ENCODE measurements at regions not wholly inside any gene's neighbourhood (a gene's known extent, or its start where the extent isn't known, plus 50 kb on each side); places are given as distances from the start of the nearest gene placed in this dataset.

DNA sequence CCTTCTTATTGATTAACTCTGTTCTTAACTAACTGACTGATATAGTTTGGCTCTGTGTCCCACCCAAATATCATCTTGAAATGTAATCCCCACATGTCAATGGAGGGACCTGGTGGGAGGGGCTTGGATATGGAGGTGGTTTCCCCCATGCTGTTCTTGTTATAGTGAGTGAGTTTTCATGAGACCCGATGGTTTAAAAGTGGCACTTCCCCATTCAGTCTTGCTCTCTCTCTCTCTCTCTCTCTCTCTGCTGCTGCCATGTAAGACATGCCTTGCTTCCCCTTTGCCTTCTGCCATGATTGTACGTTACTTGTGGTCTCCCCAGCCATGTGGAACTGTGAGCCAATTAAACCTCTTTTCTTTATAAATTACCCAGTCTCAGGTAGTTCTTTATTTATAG lies 81.8 kb upstream of the SPACA1 start:
- H3K4me3 ChIP-seq (ENCODE audit: low read length in 2 of 2): no peak overlapping the region
- no peaks in the 10 kb centered on the region for H3K4me1 ChIP-seq (ENCODE audit: control insufficient read depth in 2 of 2, insufficient read depth in 2 of 2, low read length in 2 of 2)
- no peaks in the 10 kb centered on the region for H3K9me3 ChIP-seq (ENCODE audit: control insufficient read depth in 2 of 2, low read length in 2 of 2)
- H3K27me3 ChIP-seq (ENCODE audit: control insufficient read depth in 2 of 2, insufficient read depth in 2 of 2, low read length in 2 of 2): peaks cover 0 to 2% of the 10 kb centered on the region in 2 donors
- no peaks in the 10 kb centered on the region for H3K36me3 ChIP-seq (ENCODE audit: control insufficient read depth in 2 of 2, insufficient read depth in 2 of 2, low read length in 2 of 2)
- no peak overlapping the region for H3K27ac ChIP-seq (ENCODE audit: low read depth in 2 of 2, low read length in 2 of 2)
- H3K9ac ChIP-seq (ENCODE audit: low read depth in 1 of 2, low read length in 2 of 2): no peak overlapping the region

DNA sequence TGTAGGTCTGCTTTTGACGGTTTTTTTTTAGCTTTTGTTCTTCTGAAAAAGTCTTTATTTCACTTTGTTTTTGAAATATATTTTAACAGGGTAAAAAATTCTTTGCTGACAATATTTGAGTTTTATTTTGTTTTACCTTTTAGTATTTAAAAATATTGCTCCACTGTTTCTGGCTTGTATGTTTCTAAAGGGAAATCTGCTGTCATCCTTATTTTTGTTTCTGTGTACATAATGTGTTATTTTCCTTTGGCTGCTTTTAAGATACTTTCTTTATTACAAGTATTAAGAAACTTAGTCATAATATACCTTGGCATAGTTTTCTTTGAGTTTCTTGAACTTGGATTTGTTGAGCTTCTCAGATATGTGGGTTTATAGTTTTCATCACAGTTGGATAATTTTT lies 88.6 kb upstream of the SPACA1 start:
- Histone ChIP-seq H3K27ac (ENCODE audit: low read depth in 2 of 2, low read length in 2 of 2) (no peak overlapping the region), H3K9me3 (ENCODE audit: control insufficient read depth in 2 of 2, low read length in 2 of 2) (no peaks in the 10 kb centered on the region), H3K36me3 (ENCODE audit: control insufficient read depth in 2 of 2, insufficient read depth in 2 of 2, low read length in 2 of 2) (no peaks in the 10 kb centered on the region), H3K9ac (ENCODE audit: low read depth in 1 of 2, low read length in 2 of 2) (no peak overlapping the region), H3K4me3 (ENCODE audit: low read length in 2 of 2) (no peak overlapping the region), H3K27me3 (ENCODE audit: control insufficient read depth in 2 of 2, insufficient read depth in 2 of 2, low read length in 2 of 2) (no peaks in the 10 kb centered on the region), H3K4me1 (ENCODE audit: control insufficient read depth in 2 of 2, insufficient read depth in 2 of 2, low read length in 2 of 2) (no peaks in the 10 kb centered on the region)

DNA sequence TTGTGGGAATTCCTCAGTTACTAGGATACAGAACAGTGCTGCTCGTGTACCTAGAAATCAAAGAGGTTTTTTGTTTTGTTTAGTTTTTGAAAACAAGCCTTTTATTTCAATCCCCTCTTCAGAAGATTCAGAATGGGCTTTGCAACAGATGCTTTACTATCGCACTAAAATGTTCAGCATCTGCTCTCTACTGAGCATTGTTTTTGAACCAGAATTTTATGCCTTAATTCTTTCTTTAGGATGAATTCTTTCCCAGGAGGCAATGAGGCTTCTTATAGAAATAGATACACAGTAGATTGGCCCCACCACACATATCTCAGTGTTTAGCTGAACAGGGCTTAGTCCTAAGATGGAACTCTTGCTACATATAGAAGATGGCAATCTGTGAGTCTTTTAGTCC lies 95.9 kb upstream of the SPACA1 start:
- Histone ChIP-seq H3K9ac (ENCODE audit: low read depth in 1 of 2, low read length in 2 of 2) (no peak overlapping the region), H3K36me3 (ENCODE audit: control insufficient read depth in 2 of 2, insufficient read depth in 2 of 2, low read length in 2 of 2) (no peaks in the 10 kb centered on the region), H3K4me1 (ENCODE audit: control insufficient read depth in 2 of 2, insufficient read depth in 2 of 2, low read length in 2 of 2) (no peaks in the 10 kb centered on the region), H3K27ac (ENCODE audit: low read depth in 2 of 2, low read length in 2 of 2) (no peak overlapping the region), H3K27me3 (ENCODE audit: control insufficient read depth in 2 of 2, insufficient read depth in 2 of 2, low read length in 2 of 2) (no peaks in the 10 kb centered on the region), H3K9me3 (ENCODE audit: control insufficient read depth in 2 of 2, low read length in 2 of 2) (no peaks in the 10 kb centered on the region), H3K4me3 (ENCODE audit: low read length in 2 of 2) (no peak overlapping the region)

DNA sequence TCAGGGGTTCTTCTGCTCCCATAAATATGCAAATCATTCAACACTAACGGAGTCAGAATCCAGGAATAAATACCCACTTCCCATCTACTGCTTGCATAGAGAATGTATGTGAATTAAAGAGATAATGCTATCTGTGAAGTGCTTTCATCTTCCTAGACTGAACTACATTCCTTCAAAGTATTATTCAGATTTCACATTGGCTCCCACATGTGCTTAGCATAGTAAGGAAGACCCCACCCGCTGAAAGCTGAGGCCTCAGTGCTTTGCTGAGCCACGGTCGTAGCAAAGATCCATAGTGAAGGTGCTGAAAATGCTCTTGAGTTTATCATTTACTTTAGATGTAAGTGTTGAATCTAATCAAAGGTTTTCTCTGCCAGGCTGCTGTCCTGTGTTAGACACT lies 97.0 kb upstream of the SPACA1 start:
- H3K9me3 ChIP-seq (ENCODE audit: control insufficient read depth in 2 of 2, low read length in 2 of 2): no peaks in the 10 kb centered on the region
- H3K4me3 ChIP-seq (ENCODE audit: low read length in 2 of 2): no peak overlapping the region
- no peaks in the 10 kb centered on the region for H3K4me1 ChIP-seq (ENCODE audit: control insufficient read depth in 2 of 2, insufficient read depth in 2 of 2, low read length in 2 of 2)
- H3K27ac ChIP-seq (ENCODE audit: low read depth in 2 of 2, low read length in 2 of 2): no peak overlapping the region
- no peak overlapping the region for H3K9ac ChIP-seq (ENCODE audit: low read depth in 1 of 2, low read length in 2 of 2)
- no peaks in the 10 kb centered on the region for H3K27me3 ChIP-seq (ENCODE audit: control insufficient read depth in 2 of 2, insufficient read depth in 2 of 2, low read length in 2 of 2)
- no peaks in the 10 kb centered on the region for H3K36me3 ChIP-seq (ENCODE audit: control insufficient read depth in 2 of 2, insufficient read depth in 2 of 2, low read length in 2 of 2)

DNA sequence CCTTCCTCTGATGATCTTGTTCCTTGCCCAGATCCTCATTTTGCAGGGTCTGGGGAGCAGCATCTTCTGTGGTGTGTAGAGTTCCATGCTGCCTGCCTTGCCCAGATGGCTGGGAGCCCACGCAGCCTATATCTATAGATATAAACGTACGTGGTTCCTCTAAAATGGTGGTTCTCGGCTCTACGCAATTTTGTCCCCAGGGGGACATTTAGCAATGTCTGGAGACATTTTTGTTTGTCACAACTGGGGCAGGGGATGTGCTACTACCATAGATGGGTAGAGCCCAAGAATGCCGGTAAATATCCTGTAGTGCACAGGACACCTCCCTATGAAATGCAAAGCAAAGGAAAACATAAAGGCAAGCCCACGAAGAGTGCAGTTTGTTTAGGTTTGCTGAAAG lies 98.4 kb upstream of the SPACA1 start:
- Histone ChIP-seq H3K4me1 (ENCODE audit: control insufficient read depth in 2 of 2, insufficient read depth in 2 of 2, low read length in 2 of 2) (no peaks in the 10 kb centered on the region), H3K9me3 (ENCODE audit: control insufficient read depth in 2 of 2, low read length in 2 of 2) (no peaks in the 10 kb centered on the region), H3K9ac (ENCODE audit: low read depth in 1 of 2, low read length in 2 of 2) (no peak overlapping the region), H3K36me3 (ENCODE audit: control insufficient read depth in 2 of 2, insufficient read depth in 2 of 2, low read length in 2 of 2) (no peaks in the 10 kb centered on the region), H3K27me3 (ENCODE audit: control insufficient read depth in 2 of 2, insufficient read depth in 2 of 2, low read length in 2 of 2) (no peaks in the 10 kb centered on the region), H3K4me3 (ENCODE audit: low read length in 2 of 2) (no peak overlapping the region), H3K27ac (ENCODE audit: low read depth in 2 of 2, low read length in 2 of 2) (no peak overlapping the region)

DNA sequence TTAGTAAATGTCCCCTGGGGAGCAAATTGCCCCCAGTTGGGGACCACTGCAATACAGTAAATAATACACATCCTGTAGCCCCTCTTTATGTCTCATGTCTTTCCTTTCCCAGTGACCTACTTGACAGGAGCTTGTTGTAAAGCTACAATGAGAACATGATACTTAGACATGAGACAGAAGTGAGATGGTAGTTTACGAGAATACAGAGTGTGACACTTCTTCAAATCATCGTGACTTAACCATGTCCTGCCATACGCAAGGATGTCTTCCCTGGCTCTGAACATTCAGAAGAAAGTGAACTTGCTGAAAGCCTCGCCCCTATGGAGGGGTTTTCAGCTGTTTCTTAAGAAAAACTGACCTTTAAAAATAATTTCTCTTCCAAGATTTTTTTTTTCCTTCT lies 101.0 kb upstream of the SPACA1 start:
- Histone ChIP-seq H3K27me3 (ENCODE audit: control insufficient read depth in 2 of 2, insufficient read depth in 2 of 2, low read length in 2 of 2) (no peaks in the 10 kb centered on the region), H3K36me3 (ENCODE audit: control insufficient read depth in 2 of 2, insufficient read depth in 2 of 2, low read length in 2 of 2) (no peaks in the 10 kb centered on the region), H3K4me1 (ENCODE audit: control insufficient read depth in 2 of 2, insufficient read depth in 2 of 2, low read length in 2 of 2) (no peaks in the 10 kb centered on the region), H3K27ac (ENCODE audit: low read depth in 2 of 2, low read length in 2 of 2) (no peak overlapping the region), H3K9me3 (ENCODE audit: control insufficient read depth in 2 of 2, low read length in 2 of 2) (no peaks in the 10 kb centered on the region), H3K9ac (ENCODE audit: low read depth in 1 of 2, low read length in 2 of 2) (no peak overlapping the region), H3K4me3 (ENCODE audit: low read length in 2 of 2) (no peak overlapping the region)

DNA sequence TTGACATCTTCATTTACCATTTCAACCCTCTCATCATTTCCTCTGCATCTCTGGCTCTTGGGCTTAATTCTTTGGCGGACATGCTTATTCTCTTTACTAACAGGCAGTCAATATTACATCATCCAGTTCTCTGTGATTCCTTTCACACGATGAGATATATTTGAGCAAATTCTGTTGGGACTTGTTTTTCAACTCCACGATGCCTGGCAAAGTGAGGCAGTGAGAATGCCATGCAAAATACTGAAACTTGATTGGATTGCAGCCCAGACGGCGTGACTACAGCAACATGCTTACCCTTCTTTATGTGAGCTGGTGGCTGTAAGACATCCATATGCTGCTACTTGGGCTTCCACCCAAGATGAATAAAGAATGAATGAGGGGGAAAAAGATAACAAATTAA lies 101.7 kb upstream of the SPACA1 start:
- no peak overlapping the region for H3K4me3 ChIP-seq (ENCODE audit: low read length in 2 of 2)

DNA sequence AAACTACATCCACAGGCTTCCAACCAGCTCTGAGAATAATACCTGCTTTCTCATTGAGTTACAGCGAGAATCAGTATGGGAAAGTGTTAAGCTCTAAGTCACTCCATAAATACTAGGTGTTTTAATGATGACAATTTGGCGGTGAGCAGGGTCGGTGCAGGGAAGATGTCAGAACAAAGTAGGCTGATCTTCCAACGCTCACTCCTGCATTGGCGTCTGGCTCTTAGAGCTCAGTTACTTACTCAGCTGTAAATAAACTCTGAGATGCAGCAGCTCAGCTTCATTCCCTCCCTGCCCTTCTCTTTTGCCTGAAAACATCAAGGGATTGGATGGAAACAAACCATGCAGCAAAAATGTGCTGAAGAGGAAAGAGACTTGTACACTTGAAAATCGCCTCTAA lies 102.5 kb upstream of the SPACA1 start:
- Histone ChIP-seq H3K27ac (ENCODE audit: low read depth in 2 of 2, low read length in 2 of 2) (no peak overlapping the region), H3K4me1 (ENCODE audit: control insufficient read depth in 2 of 2, insufficient read depth in 2 of 2, low read length in 2 of 2) (no peaks in the 10 kb centered on the region), H3K9me3 (ENCODE audit: control insufficient read depth in 2 of 2, low read length in 2 of 2) (no peaks in the 10 kb centered on the region), H3K27me3 (ENCODE audit: control insufficient read depth in 2 of 2, insufficient read depth in 2 of 2, low read length in 2 of 2) (no peaks in the 10 kb centered on the region), H3K4me3 (ENCODE audit: low read length in 2 of 2) (no peak overlapping the region), H3K36me3 (ENCODE audit: control insufficient read depth in 2 of 2, insufficient read depth in 2 of 2, low read length in 2 of 2) (no peaks in the 10 kb centered on the region), H3K9ac (ENCODE audit: low read depth in 1 of 2, low read length in 2 of 2) (no peak overlapping the region)

More for the DNA sequence above, 101.7 kb upstream of the SPACA1 start:
- no peaks in the 10 kb centered on the region for H3K4me1 ChIP-seq (ENCODE audit: control insufficient read depth in 2 of 2, insufficient read depth in 2 of 2, low read length in 2 of 2)
- H3K27ac ChIP-seq (ENCODE audit: low read depth in 2 of 2, low read length in 2 of 2): no peak overlapping the region
- H3K9ac ChIP-seq (ENCODE audit: low read depth in 1 of 2, low read length in 2 of 2): no peak overlapping the region
- no peaks in the 10 kb centered on the region for H3K36me3 ChIP-seq (ENCODE audit: control insufficient read depth in 2 of 2, insufficient read depth in 2 of 2, low read length in 2 of 2)
- no peaks in the 10 kb centered on the region for H3K27me3 ChIP-seq (ENCODE audit: control insufficient read depth in 2 of 2, insufficient read depth in 2 of 2, low read length in 2 of 2)
- no peaks in the 10 kb centered on the region for H3K9me3 ChIP-seq (ENCODE audit: control insufficient read depth in 2 of 2, low read length in 2 of 2)

DNA sequence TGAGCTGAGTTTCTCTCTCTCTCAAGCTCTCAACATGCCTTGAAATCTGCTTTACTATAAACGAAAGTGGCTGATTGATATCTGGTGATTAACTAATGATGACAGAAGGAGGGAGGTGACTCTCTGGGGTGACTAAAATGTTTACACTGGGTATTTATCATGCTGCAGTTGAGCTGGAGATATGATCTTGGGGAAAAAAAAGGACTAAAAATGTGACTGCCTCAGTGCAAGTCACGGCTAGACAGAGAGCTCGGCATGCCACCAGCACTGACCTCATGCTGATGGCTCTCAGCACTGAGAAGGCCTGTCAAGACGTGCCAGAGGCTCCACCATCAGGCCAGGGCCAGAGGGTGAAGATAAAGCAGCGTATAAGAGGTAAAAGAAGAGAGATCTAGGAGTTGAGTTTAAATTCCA lies 103.1 kb upstream of the SPACA1 start:
- Histone ChIP-seq H3K9ac (ENCODE audit: low read depth in 1 of 2, low read length in 2 of 2) (no peak overlapping the region), H3K9me3 (ENCODE audit: control insufficient read depth in 2 of 2, low read length in 2 of 2) (no peaks in the 10 kb centered on the region), H3K27me3 (ENCODE audit: control insufficient read depth in 2 of 2, insufficient read depth in 2 of 2, low read length in 2 of 2) (no peaks in the 10 kb centered on the region), H3K4me1 (ENCODE audit: control insufficient read depth in 2 of 2, insufficient read depth in 2 of 2, low read length in 2 of 2) (no peaks in the 10 kb centered on the region), H3K36me3 (ENCODE audit: control insufficient read depth in 2 of 2, insufficient read depth in 2 of 2, low read length in 2 of 2) (no peaks in the 10 kb centered on the region), H3K27ac (ENCODE audit: low read depth in 2 of 2, low read length in 2 of 2) (no peak overlapping the region), H3K4me3 (ENCODE audit: low read length in 2 of 2) (no peak overlapping the region)

DNA sequence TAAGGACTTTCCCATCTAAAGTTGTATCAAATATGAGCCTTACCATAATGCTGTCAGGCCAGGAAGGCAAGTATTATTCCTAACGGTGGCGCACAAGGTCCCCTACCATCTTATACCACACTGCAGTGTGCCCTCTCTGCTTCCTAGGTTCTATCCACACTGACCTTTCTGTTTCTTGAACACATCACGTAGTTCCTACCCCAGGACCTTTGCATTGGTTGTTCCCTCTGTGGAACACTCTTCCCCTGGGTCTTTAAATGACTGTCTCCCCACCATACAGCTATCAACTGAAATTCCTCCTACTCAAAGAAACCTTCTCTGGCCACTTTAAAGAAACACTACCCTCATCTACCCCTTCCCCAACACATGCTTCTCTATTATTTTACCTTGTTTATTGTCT lies 104.5 kb upstream of the SPACA1 start:
- no peak overlapping the region for H3K4me3 ChIP-seq (ENCODE audit: low read length in 2 of 2)
- H3K36me3 ChIP-seq (ENCODE audit: control insufficient read depth in 2 of 2, insufficient read depth in 2 of 2, low read length in 2 of 2): no peaks in the 10 kb centered on the region
- no peaks in the 10 kb centered on the region for H3K9me3 ChIP-seq (ENCODE audit: control insufficient read depth in 2 of 2, low read length in 2 of 2)
- H3K4me1 ChIP-seq (ENCODE audit: control insufficient read depth in 2 of 2, insufficient read depth in 2 of 2, low read length in 2 of 2): no peaks in the 10 kb centered on the region
- H3K27me3 ChIP-seq (ENCODE audit: control insufficient read depth in 2 of 2, insufficient read depth in 2 of 2, low read length in 2 of 2): no peaks in the 10 kb centered on the region
- H3K9ac ChIP-seq (ENCODE audit: low read depth in 1 of 2, low read length in 2 of 2): no peak overlapping the region
- H3K27ac ChIP-seq (ENCODE audit: low read depth in 2 of 2, low read length in 2 of 2): no peak overlapping the region
